ENCODE measurements at regions not wholly inside any gene's neighbourhood (a gene's known extent, or its start where the extent isn't known, plus 50 kb on each side); places are given as distances from the start of the nearest gene placed in this dataset.

- no peak for DNase-seq (ENCODE audit: low read depth)
- ChIA-PET CTCF (no interaction called here), POLR2A (no interaction called here)
- Histone ChIP-seq H3K27me3 (ENCODE audit: control insufficient read depth, insufficient read depth, low read length) (no peaks in the 10 kb centered on the region), H3K4me3 (ENCODE audit: low read depth, low read length) (no peak overlapping the region), H3K36me3 (ENCODE audit: control insufficient read depth, insufficient read depth, low read length) (no peaks in the 10 kb centered on the region)
- no peak for TF ChIP-seq CTCF (IDR thresholded peaks at IDR 0.05; ENCODE audit: insufficient read depth, low read depth, low read length)
Measured at GRCh38 chr6:21438986-21439352, 154.6 kb upstream of the SOX4 start.

GRCh38 chr6:21441386-21441785 lies 152.2 kb upstream of the SOX4 start:
- DNase-seq (ENCODE audit: low read depth) = no peak
- no peak for TF ChIP-seq CTCF (IDR thresholded peaks at IDR 0.05; ENCODE audit: insufficient read depth, low read depth, low read length)
- Histone ChIP-seq H3K4me3 (ENCODE audit: low read depth, low read length) (no peak overlapping the region), H3K27me3 (ENCODE audit: control insufficient read depth, insufficient read depth, low read length) (no peaks in the 10 kb centered on the region), H3K36me3 (ENCODE audit: control insufficient read depth, insufficient read depth, low read length) (no peaks in the 10 kb centered on the region)
- ChIA-PET POLR2A (no interaction called here), CTCF (no interaction called here)

- Histone ChIP-seq H3K27me3 (ENCODE audit: control insufficient read depth, insufficient read depth, low read length) (no peaks in the 10 kb centered on the region), H3K36me3 (ENCODE audit: control insufficient read depth, insufficient read depth, low read length) (no peaks in the 10 kb centered on the region), H3K4me3 (ENCODE audit: low read depth, low read length) (no peak overlapping the region)
- no peak for TF ChIP-seq CTCF (IDR thresholded peaks at IDR 0.05; ENCODE audit: insufficient read depth, low read depth, low read length)
- DNase-seq (ENCODE audit: low read depth) = no peak
- POLR2A ChIA-PET = no interaction called here
- CTCF ChIA-PET = interaction anchor here (1.6 kb wide), 1 partner anchor 29 kb away, joined by 6 read pairs; no protein-coding TSS in a partner anchor
Measured at GRCh38 chr6:21442874-21443273, 150.7 kb upstream of the SOX4 start.

- POLR2A ChIA-PET = no interaction called here
- CTCF ChIA-PET = interaction anchor here (0.5 kb wide), 1 partner anchor 859 kb away, joined by 4 read pairs; no protein-coding TSS in a partner anchor
- Histone ChIP-seq H3K4me3 (ENCODE audit: low read depth, low read length) (no peak overlapping the region), H3K27me3 (ENCODE audit: control insufficient read depth, insufficient read depth, low read length) (no peaks in the 10 kb centered on the region), H3K36me3 (ENCODE audit: control insufficient read depth, insufficient read depth, low read length) (no peaks in the 10 kb centered on the region)
- no peak for DNase-seq (ENCODE audit: low read depth)
- TF ChIP-seq CTCF (IDR thresholded peaks at IDR 0.05; ENCODE audit: insufficient read depth, low read depth, low read length) = no peak
Measured at GRCh38 chr6:21444711-21445260, 148.8 kb upstream of the SOX4 start.

GRCh38 chr6:21447987-21448386 lies 145.6 kb upstream of the SOX4 start:
- no peak for TF ChIP-seq CTCF (IDR thresholded peaks at IDR 0.05; ENCODE audit: insufficient read depth, low read depth, low read length)
- Histone ChIP-seq H3K27me3 (ENCODE audit: control insufficient read depth, insufficient read depth, low read length) (no peaks in the 10 kb centered on the region), H3K36me3 (ENCODE audit: control insufficient read depth, insufficient read depth, low read length) (no peaks in the 10 kb centered on the region), H3K4me3 (ENCODE audit: low read depth, low read length) (no peak overlapping the region)
- DNase-seq (ENCODE audit: low read depth) = no peak
- POLR2A ChIA-PET = no interaction called here
- CTCF ChIA-PET = no interaction called here

All from BJ (cell line).